IMR-90 (cell line): ENCODE measurements at regions not wholly inside any gene's neighbourhood (a gene's known extent, or its start where the extent isn't known, plus 50 kb on each side); places are given as distances from the start of the nearest gene placed in this dataset.

Experiments used
- ATAC-seq: fragments of 200-7000 bp; cut with Tn5 transposase; 2 replicates; pipeline ENCODE4 v1.9.1; 2020; ENCODE audit warnings: low read depth, mild to moderate bottlenecking, moderate library complexity
- BruUV-seq: library from RNA; stranded (reverse); fragments of 400-500 nt; replicated peaks from 2 replicates; lab custom pipeline; 2021; lab: Mats Ljungman, UMichigan
- CTCF ChIA-PET: fragments of 300-600 bp; formaldehyde crosslinking; extraction: SDS; loops from one replicate; lab custom pipeline; 2021; ENCODE audit warnings: antibody characterized with exemption; lab: Yijun Ruan, JAX
- POLR2A ChIA-PET: fragments of 300-600 bp; sonication (Branson Sonifier 250); formaldehyde crosslinking; loops from one replicate; lab custom pipeline; 2022; ENCODE audit warnings: antibody characterized with exemption; ENCODE audit not compliant: unreplicated experiment; lab: Charles Lee
- DNase-seq: peaks from one replicate; pipeline ENCODE4 v3.0.0; 2013
- H2AFZ ChIP-seq: replicated peaks from 2 replicates; pipeline ENCODE3; 2013; ENCODE audit warnings: low read length, mild to moderate bottlenecking; ENCODE audit not compliant: poor library complexity
- H2AK5ac ChIP-seq: 2 replicates; pipeline ENCODE4 v1.6.1; 2013; ENCODE audit warnings: low read depth, low read length, inconsistent platforms
- H2AK9ac ChIP-seq: replicated peaks from 2 replicates; pipeline ENCODE3; 2013; ENCODE audit warnings: mild to moderate bottlenecking, low read depth, low read length, moderate library complexity; ENCODE audit not compliant: poor library complexity
- H2BK120ac ChIP-seq: 2 replicates; pipeline ENCODE4 v1.6.1; 2013; ENCODE audit warnings: low read depth, low read length, inconsistent platforms
- H2BK15ac ChIP-seq: 3 replicates; pipeline ENCODE4 v1.6.1; 2013; ENCODE audit warnings: low read depth, low read length, inconsistent platforms
- H2BK20ac ChIP-seq: 2 replicates; pipeline ENCODE4 v1.6.1; 2013; ENCODE audit warnings: low read depth, mild to moderate bottlenecking, inconsistent platforms, low read length, moderate library complexity
- H2BK5ac ChIP-seq: 2 replicates; pipeline ENCODE4 v1.6.1; 2013; ENCODE audit warnings: mild to moderate bottlenecking, low read depth, low read length, inconsistent platforms; ENCODE audit not compliant: poor library complexity, severe bottlenecking
- H3K14ac ChIP-seq: replicated peaks from 2 replicates; pipeline ENCODE4 v1.6.1; 2013; ENCODE audit warnings: low read depth, low read length, inconsistent platforms
- H3K18ac ChIP-seq: 2 replicates; pipeline ENCODE4 v1.6.1; 2013; ENCODE audit warnings: low read depth, low read length, control low read depth
- H3K23ac ChIP-seq: 2 replicates; pipeline ENCODE4 v1.6.1; 2013; ENCODE audit warnings: low read depth, low read length, inconsistent platforms
- H3K27ac ChIP-seq: 2 replicates; pipeline ENCODE4 v1.5.1; 2013; ENCODE audit warnings: mild to moderate bottlenecking, control low read depth, low read length; ENCODE audit not compliant: insufficient read depth
- H3K27me3 ChIP-seq: 2 replicates; pipeline ENCODE4 v1.6.1; 2013; ENCODE audit warnings: low read length; ENCODE audit not compliant: control insufficient read depth, insufficient read depth
- H3K36me3 ChIP-seq: 2 replicates; pipeline ENCODE4 v1.6.1; 2013; ENCODE audit warnings: low read length, mixed read lengths; ENCODE audit not compliant: control insufficient read depth, insufficient read depth
- H3K4ac ChIP-seq: 2 replicates; pipeline ENCODE4 v1.6.1; 2013; ENCODE audit warnings: low read depth, low read length, inconsistent platforms
- H3K4me1 ChIP-seq: 2 replicates; pipeline ENCODE4 v1.6.1; 2013; ENCODE audit warnings: low read length, mixed read lengths; ENCODE audit not compliant: control insufficient read depth, insufficient read depth
- H3K4me2 ChIP-seq: 2 replicates; pipeline ENCODE4 v1.6.1; 2013; ENCODE audit warnings: low read depth, mild to moderate bottlenecking, control low read depth, low read length, moderate library complexity
- H3K4me3 ChIP-seq: 2 replicates; pipeline ENCODE4 v1.5.1; 2013; ENCODE audit warnings: low read depth, mild to moderate bottlenecking, control low read depth, low read length, moderate library complexity; ENCODE audit not compliant: insufficient read depth
- H3K56ac ChIP-seq: 2 replicates; pipeline ENCODE4 v1.6.1; 2013; ENCODE audit warnings: low read length, inconsistent platforms; ENCODE audit not compliant: insufficient read depth; ENCODE audit errors: extremely low read depth
- H3K79me1 ChIP-seq, 2 experiments: 2 replicates each; pipeline ENCODE4 v1.6.1; 2013; ENCODE audit warnings: low read length in 2 of 2, inconsistent platforms in 1 of 2, low read depth in 1 of 2
- H3K9ac ChIP-seq: 2 replicates; pipeline ENCODE4 v1.6.1; 2013; ENCODE audit warnings: low read depth, low read length, control low read depth
- H3K9me1 ChIP-seq: 2 replicates; pipeline ENCODE4 v1.6.1; 2013; ENCODE audit warnings: low read length, inconsistent platforms; ENCODE audit not compliant: insufficient read depth
- H3K9me3 ChIP-seq: 2 replicates; pipeline ENCODE4 v1.6.1; 2013; ENCODE audit warnings: low read length; ENCODE audit not compliant: control insufficient read depth, insufficient read depth
- H4K20me1 ChIP-seq: 2 replicates; pipeline ENCODE4 v1.6.1; 2013; ENCODE audit warnings: low read length, inconsistent platforms; ENCODE audit not compliant: insufficient read depth
- H4K5ac ChIP-seq: 2 replicates; pipeline ENCODE4 v1.6.1; 2013; ENCODE audit warnings: mild to moderate bottlenecking, low read depth, low read length, control low read depth
- H4K8ac ChIP-seq, 2 experiments: 2 replicates each; pipeline ENCODE4 v1.6.1; 2013; ENCODE audit warnings: low read depth in 2 of 2, low read length in 2 of 2, control low read depth in 1 of 2, inconsistent platforms in 1 of 2
- H4K91ac ChIP-seq: 2 replicates; pipeline ENCODE4 v1.6.1; 2013; ENCODE audit warnings: low read depth, low read length, inconsistent platforms; ENCODE audit not compliant: insufficient read depth
- CEBPB ChIP-seq: IDR thresholded peaks from 2 replicates; pipeline ENCODE4 v1.6.1; 2012; ENCODE audit warnings: low read depth, low read length, improper control_type of control experiment
- FOS ChIP-seq: fragments of 150-350 bp; IDR thresholded peaks from 2 replicates; pipeline ENCODE4 v1.6.1; 2016; ENCODE audit warnings: low read depth, low read length
- NFE2L2 ChIP-seq: fragments of 150-350 bp; IDR thresholded peaks from 2 replicates; pipeline ENCODE4 v1.6.1; 2016; ENCODE audit warnings: low read depth, mild to moderate bottlenecking, low read length
- WGBS, 2 experiments: methylation state at CpG; one replicate each; pipeline versions ENCODE4 v1.1.5 to v1.1.7; 2013; ENCODE audit warnings: missing lambda C conversion rate in 2 of 2; ENCODE audit not compliant: insufficient read length in 1 of 2; ENCODE audit errors: extremely low coverage in 2 of 2; 5-methylcytosine and 5-hydroxymethylcytosine counted together
- dilution Hi-C: fragments of 300-500 bp; cut with HindIII; formaldehyde crosslinking; loops from one replicate; pipeline ENCODE4 v1.14.3; 2018; ENCODE audit warnings: low sequenced_read_pairs; ENCODE audit not compliant: unreplicated experiment
- in situ Hi-C: fragments of 300-500 bp; cut with MboI; formaldehyde crosslinking; loops from 3 replicates; pipeline ENCODE4 v1.14.3; 2019; ENCODE audit warnings: low sequenced_read_pairs, inconsistent platforms, mixed read lengths
- intact Hi-C: fragments of 100-400 bp; cut with micrococcal nuclease; formaldehyde crosslinking; loops from 2 replicates; pipeline ENCODE4 v1.10.0; 2022

GRCh38 chr6:140058863-140059262 lies 684.4 kb upstream of the CITED2 start:
- H4K8ac ChIP-seq: peak overlapping the region in 1 of 2 experiments; percentile 57; a peak in 2 of 4 replicates
- H2BK20ac ChIP-seq: peak overlapping the region; percentile 81; the same call in 1 of the 2 replicates
- dilution Hi-C loops: no loop called here
- H3K23ac ChIP-seq: peak overlapping the region; percentile 38; the same call in 1 of the 2 replicates
- H4K91ac ChIP-seq: peak overlapping the region; percentile 51; the same call in 1 of the 2 replicates
- H3K9me3 ChIP-seq: no peaks in the 10 kb centered on the region
- H2AFZ ChIP-seq: no peak overlapping the region
- no peak overlapping the region for H3K4me2 ChIP-seq
- H3K9ac ChIP-seq: no peak overlapping the region
- H3K36me3 ChIP-seq: no peaks in the 10 kb centered on the region
- no peaks in the 10 kb centered on the region for H4K20me1 ChIP-seq
- peak overlapping the region; percentile 80 for H2BK120ac ChIP-seq
- ATAC-seq (no peak), DNase-seq (no peak)
- intact Hi-C loops: loop anchor here (10.0 kb wide), 1 partner anchor 524 kb away; no protein-coding TSS in a partner anchor
- peak overlapping the region; percentile 65 for H3K14ac ChIP-seq
- peaks cover 3% of the 10 kb centered on the region; the same call in 1 of the 2 replicates for H3K9me1 ChIP-seq
- no TSS peak for BruUV-seq
- CTCF ChIA-PET: no interaction called here
- TF ChIP-seq CEBPB (peak; percentile 50; the same call in 1 of the 2 replicates), NFE2L2 (no peak), FOS (no peak)
- H3K56ac ChIP-seq: no peak overlapping the region
- H2BK15ac ChIP-seq: peak overlapping the region; percentile 87
- H3K27me3 ChIP-seq: no peaks in the 10 kb centered on the region
- H3K4me1 ChIP-seq: peaks cover 14% of the 10 kb centered on the region
- in situ Hi-C loops: loop anchor here (10.0 kb wide), 1 partner anchor 464 kb away; no protein-coding TSS in a partner anchor
- peak overlapping the region; percentile 77; the same call in 1 of the 2 replicates for H2AK5ac ChIP-seq
- no CpG with 5 or more reads among the region's 2 CpGs for WGBS, 2 experiments
- POLR2A ChIA-PET: no interaction called here
- H3K4me3 ChIP-seq: no peak overlapping the region
- H3K4ac ChIP-seq: peak overlapping the region; percentile 66; the same call in 1 of the 2 replicates
- H2BK5ac ChIP-seq: peak overlapping the region; percentile 13
- peak overlapping the region; percentile 7; the same call in 1 of the 2 replicates for H4K5ac ChIP-seq
- no peaks in the 10 kb centered on the region for H3K79me1 ChIP-seq
- H2AK9ac ChIP-seq: no peak overlapping the region
- no peak overlapping the region for H3K27ac ChIP-seq
- H3K18ac ChIP-seq: peak overlapping the region; percentile 0; the same call in 1 of the 2 replicates
